Coronary artery (tissue), 2 donors: ENCODE measurements at regions not wholly inside any gene's neighbourhood (a gene's known extent, or its start where the extent isn't known, plus 50 kb on each side); places are given as distances from the start of the nearest gene placed in this dataset.

Experiments
- DNase-seq: peaks from one replicate; pipeline ENCODE4 v3.0.0-alpha.2; 2017; ENCODE audit warnings: low spot score
- H3K27ac ChIP-seq, 2 donors: fragments of 200-600 bp; sonication (generic); one replicate each; pipeline ENCODE4 v1.5.1; 2016 to 2019
- H3K4me3 ChIP-seq: fragments of 200-600 bp; sonication (generic); 2 replicates; pipeline ENCODE4 v1.5.1; 2016; ENCODE audit warnings: mild to moderate bottlenecking, moderate library complexity
- TF ChIP-seq, protein P1 (sequence below): fragments of 200-600 bp; sonication (generic); IDR thresholded peaks from one replicate; pipeline ENCODE4 v1.5.1; 2019; ENCODE audit warnings: antibody characterized with exemption

DNA sequence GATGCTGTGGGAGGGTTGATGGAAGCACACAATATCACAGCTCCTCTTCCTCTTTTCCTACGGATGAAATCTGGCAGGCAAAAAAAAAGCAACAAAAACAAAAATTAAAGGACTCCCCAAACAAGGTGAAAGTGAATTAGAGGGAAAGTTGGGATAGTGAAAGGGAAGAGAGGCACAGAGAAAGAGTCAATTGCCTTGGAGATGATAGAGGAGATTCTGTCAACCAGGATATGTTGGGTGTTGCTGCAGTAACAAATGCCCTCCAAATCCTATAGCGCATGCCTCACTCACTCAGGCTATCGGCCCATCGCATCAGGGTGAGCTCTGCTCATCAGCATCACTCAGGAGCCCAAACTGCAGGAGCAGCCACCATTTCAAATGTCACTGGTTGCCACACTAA is 119.1 kb downstream of the DLEU7 start:
- Histone ChIP-seq H3K4me3 (no peak overlapping the region), H3K27ac (no peak overlapping the region)
- no peak for DNase-seq
- TF ChIP-seq, protein P1, sequence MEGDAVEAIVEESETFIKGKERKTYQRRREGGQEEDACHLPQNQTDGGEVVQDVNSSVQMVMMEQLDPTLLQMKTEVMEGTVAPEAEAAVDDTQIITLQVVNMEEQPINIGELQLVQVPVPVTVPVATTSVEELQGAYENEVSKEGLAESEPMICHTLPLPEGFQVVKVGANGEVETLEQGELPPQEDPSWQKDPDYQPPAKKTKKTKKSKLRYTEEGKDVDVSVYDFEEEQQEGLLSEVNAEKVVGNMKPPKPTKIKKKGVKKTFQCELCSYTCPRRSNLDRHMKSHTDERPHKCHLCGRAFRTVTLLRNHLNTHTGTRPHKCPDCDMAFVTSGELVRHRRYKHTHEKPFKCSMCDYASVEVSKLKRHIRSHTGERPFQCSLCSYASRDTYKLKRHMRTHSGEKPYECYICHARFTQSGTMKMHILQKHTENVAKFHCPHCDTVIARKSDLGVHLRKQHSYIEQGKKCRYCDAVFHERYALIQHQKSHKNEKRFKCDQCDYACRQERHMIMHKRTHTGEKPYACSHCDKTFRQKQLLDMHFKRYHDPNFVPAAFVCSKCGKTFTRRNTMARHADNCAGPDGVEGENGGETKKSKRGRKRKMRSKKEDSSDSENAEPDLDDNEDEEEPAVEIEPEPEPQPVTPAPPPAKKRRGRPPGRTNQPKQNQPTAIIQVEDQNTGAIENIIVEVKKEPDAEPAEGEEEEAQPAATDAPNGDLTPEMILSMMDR, result no peak

DNA sequence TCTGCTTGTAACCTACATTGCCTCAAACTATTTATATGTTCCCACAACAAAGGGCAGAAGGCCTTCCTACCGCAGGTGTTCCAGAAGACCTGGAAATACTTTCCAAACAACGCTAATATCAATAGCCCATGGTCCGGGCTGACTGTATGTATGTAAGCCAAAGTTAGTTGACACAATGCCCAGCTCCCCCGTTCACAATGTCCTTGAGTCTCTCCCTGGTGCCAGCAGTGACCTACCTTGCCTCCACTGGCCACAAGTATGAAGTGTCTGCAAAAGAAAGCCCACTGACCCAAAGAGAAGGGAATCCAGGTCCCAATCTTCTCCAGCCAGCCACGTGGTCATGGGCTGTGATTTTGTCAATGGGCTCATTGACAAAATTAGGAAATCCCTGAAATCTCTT is 118.6 kb downstream of the DLEU7 start:
- H3K4me3 ChIP-seq, result no peak overlapping the region
- TF ChIP-seq, protein P1, result no peak
- no peak for DNase-seq
- H3K27ac ChIP-seq, result no peak overlapping the region

DNA sequence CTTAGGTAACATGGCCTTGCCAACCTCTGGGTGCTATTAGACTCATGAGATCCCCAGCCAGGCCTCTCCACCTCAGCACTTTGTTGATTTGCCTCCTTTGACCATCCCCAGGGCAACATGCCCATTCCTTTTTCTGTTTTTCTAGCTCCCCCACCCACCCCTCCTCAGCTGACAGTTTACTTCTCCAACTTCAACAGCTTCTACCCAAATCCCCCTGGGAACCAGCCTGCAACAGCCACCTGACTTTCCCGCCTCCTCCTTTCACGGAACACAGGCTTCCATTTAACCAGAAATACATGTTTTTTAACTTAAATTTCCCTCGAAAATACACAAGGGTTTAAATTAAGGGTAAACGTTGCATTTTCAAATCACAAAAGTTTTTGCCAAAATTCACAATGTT is 117.3 kb downstream of the DLEU7 start:
- no peak for DNase-seq
- no peak overlapping the region for H3K27ac ChIP-seq
- TF ChIP-seq, protein P1, result no peak
- H3K4me3 ChIP-seq, result no peak overlapping the region

DNA sequence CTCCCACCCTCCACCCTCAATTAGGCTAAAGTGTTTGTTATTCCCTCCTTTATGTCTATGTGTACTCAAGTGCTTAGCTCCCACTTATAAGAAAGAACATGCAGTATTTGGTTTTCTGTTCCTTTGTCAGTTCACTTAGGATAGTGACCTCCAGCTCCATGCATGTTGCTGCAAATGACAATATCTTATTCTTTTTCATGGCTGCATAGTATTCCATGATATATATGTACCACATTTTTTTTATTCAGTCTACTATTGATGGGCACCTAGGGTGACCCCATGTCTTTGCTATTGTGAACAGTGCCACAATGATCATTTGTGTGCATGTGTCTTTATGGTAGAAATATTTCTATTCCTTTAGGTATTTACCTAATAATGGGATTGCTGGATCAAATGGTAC is 114.3 kb downstream of the DLEU7 start:
- H3K4me3 ChIP-seq, result no peak overlapping the region
- no peak for DNase-seq
- H3K27ac ChIP-seq, result no peak overlapping the region
- TF ChIP-seq, protein P1, result no peak

DNA sequence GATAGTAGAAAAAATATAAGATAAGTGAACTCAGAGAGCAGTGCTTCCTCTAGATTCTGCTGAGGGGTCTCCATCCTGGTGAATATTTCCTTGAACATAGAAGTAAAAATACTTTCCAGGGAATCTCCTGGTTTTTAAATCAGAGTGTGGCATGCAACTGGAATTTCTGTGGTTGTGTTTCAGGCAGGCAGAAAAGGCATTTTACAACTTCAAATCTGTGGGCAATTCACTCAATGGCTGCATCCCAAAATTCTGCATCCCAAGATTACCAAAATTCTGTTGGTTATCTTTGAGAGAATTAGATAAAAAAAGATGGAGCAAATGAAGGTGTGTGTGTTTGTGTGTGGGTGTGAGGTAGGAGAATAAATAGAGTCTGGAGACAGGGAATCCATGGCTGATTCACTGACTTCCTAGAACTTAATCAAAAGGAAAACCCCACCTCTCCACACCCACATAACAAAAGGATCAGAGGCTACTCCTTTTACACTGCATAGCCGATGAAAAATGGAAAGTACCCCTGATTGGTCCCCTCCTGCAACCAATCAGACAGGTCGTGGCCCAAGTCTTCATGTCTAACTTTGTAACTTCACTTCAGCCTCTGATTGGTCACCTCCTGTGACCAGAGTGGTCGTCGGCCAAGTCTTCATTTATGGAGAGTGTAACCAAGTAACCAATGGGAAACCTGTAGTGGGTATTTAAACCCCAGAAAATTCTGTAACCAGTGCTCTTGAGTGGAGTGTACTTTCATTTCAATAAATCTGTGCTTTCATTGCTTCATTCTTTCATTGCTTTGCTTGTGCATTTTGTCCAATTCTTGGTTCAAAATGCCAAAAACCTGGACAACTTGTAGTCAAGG is 112.8 kb downstream of the DLEU7 start:
- Histone ChIP-seq H3K4me3 (no peak overlapping the region), H3K27ac (no peak overlapping the region)
- no peak for DNase-seq
- TF ChIP-seq, protein P1, result no peak

DNA sequence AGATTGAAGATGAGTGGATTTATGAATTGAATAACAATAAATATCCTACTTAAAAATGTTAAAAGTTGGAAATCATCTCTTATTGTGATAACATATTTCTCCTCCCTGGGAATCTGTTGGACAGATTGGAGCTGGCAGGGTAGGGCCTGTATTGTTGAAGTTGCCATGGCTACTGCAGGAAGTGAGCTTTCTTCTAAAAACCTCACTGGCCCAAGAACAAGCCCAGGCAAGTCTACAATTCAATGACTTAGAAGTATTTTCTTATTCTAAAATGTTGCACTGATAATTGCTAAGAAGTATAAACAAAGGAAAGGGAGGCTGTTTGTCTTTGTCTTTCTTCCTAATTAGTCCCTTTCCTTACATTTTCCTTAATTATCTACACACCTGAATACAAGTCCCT is 112.1 kb downstream of the DLEU7 start:
- TF ChIP-seq, protein P1, result no peak
- Histone ChIP-seq H3K4me3 (no peak overlapping the region), H3K27ac (no peak overlapping the region)
- no peak for DNase-seq

DNA sequence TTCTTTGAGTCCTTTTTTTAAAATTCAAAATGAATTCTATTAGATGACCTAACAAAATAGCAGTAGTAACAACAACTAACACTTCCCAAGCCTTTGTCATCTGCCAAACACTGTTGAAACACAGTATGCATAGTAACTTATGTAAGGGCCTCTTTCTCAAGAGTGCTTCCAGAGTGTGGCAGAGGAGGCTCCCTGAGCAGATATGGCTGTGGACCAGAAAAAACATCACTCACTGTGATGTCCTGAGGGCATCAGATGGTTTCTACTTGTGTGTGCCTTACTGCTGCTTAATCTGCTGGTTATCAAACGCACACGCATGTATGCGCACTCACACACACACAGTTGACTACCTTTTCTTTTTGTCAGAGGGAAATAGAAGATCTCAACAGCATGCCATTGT is 110.8 kb downstream of the DLEU7 start:
- TF ChIP-seq, protein P1, result no peak
- no peak overlapping the region for H3K4me3 ChIP-seq
- no peak overlapping the region for H3K27ac ChIP-seq
- DNase-seq, result no peak
